Anterior cingulate cortex (tissue), 58 donors: ENCODE measurements at regions not wholly inside any gene's neighbourhood (a gene's known extent, or its start where the extent isn't known, plus 50 kb on each side); places are given as distances from the start of the nearest gene placed in this dataset.
A peak's percentile ranks its signal among the peaks of the same experiment; 100 is the strongest.
"Not testable (repeated sequence)": the region's sequence is repeated elsewhere in the genome, so short reads cannot be mapped to it uniquely, and the experiment has no call there.

Experiments
- DNase-seq, 58 donors: peaks; one replicate each; lab custom pipeline; 2025; lab: John Stamatoyannopoulos, UW

DNA sequence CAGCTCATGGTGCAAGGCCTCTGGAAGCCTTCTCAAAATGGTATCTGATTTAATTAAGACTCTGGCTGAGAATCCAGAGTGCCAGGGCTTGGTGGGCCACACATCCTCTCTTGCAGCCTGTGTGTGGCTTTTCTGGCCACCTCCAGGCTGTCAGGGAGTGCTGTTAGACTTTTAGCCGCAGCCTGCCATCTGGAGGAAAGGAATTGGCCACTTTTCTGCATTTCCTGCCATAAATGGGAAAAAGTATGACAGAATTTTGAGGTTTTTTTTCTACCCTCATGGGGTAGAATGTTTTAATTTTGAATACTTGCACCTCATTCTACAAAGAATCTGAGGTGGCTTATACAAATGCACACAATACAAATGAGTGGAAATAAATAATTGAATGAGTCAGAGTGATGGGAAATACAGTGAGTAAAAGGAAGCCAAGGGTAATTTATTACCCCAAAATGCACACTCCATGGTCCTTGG lies 218.4 kb downstream of the ADAMTS15 start:
- DNase-seq = peak in 3 of 58 donors; percentile 2 to 5 (median 4)

DNA sequence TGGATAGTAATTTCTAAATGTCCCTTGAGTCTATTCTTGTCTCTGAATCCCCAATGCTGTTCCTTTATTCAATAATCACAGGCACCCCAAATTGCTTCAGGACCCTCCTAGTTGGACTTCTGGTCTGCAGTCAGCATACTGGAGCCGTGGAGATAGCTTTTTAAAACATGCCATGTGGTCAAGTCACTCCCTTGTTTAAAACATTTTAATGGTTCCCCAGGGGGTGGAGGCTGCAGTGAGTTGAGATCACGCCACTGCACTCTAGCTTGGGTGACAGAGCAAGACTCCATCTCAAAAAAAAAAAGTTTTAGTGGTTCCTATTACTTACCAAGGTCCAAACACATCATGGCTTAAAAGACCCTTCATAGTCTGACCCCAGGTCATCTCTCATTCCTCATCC lies 220.3 kb downstream of the ADAMTS15 start:
- DNase-seq = no peak

DNA sequence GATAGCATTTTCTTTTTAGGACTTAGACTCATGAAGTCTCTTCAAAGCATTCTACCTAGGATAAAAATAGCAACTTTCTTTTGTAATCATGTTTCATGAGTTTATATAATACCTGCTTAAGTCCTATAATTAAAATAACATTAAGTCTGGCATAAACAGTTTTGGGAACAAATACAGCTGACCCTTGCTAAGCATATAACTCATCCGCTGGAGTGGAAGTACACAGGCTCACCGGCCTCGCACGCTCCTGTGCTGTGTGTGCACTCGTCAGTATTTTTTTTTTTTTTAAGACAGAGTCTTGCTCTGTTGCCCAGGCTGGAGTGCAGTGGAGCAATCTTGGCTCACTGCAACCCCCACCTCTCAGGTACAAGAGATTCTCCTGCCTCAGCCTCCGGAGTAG lies 221.8 kb downstream of the ADAMTS15 start:
- no peak for DNase-seq

DNA sequence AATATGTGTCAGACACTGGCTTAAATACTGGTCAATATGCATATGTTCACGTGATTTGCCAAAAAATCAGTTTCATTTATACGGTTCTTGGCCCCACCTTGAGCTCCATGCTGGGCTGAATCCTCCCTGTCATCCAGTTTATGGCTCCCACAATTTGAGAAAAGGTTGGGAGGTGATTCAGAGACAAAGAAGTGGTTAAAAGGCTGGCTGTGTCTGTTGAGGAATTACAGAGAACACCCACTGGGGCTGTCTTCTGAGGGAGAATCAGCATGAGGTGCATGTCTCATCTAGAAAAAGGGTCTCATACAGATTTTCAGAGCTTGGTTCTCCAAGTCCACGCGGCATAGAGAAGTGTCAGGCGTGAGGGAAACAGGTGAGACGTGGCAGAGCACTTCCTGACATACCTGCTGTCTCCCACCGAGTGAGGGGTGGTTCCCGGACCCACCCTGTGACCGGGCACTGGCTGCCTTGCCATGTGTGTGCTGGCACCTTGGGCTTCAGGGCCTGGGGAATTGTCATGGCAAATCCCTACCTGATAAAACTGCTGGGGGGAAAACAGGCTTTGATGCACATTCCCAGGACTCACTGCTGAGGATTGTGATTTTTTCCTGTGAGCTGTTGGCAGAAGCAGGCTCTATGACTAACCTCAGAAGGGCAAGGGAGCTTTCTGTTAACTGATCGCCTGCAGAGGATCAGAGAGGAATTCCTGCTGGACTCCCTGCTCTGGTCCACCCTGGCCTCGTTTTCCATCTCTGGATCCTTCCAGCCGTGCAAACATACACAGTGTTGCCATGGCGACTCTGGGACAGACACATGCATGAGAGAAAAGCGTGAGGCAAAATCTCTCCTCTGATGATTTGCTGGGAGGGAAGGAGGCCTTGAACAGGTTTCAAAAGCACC lies 223.6 kb downstream of the ADAMTS15 start:
- DNase-seq = peak in 24 of 58 donors; percentile 3 to 60 (median 18)

DNA sequence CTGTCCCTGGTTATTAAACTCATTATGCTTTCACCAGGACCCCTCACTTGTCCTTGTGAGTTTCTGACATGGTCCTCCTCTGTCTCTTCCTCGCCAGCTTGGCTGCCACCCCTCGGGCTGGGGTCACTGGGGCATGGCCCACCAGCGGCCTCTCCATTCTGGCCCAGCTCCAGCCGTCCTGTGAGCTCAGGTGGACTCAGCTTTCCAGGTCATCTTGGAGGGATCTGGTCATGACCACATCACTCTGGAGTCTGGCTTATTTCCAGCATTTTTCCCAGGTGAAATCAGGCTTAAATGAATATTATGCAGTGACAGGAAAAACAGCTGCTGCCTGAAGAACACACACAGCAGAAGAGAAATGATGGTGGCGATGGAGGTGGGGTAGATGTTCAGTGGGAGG lies 224.5 kb downstream of the ADAMTS15 start:
- DNase-seq = no peak

DNA sequence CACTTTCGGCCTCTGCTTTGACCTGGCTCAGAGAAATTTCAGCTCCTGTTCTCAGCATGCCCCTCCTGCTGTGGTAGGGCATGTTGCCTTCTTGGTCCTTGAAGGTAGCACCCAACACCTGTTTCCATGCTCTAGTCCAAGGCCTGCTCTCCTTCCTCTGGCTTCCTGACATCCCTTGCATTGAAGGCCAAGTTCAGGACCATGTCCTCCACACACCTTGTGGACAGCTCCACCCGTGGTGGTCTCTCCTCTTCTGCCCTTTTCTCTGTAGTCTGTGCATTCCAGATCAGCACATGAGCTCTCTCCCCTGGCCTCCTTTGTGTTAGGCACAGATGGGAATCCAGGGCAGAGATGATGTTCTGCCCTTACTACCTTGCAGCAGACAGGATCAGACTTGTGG lies 225.3 kb downstream of the ADAMTS15 start:
- no peak for DNase-seq

DNA sequence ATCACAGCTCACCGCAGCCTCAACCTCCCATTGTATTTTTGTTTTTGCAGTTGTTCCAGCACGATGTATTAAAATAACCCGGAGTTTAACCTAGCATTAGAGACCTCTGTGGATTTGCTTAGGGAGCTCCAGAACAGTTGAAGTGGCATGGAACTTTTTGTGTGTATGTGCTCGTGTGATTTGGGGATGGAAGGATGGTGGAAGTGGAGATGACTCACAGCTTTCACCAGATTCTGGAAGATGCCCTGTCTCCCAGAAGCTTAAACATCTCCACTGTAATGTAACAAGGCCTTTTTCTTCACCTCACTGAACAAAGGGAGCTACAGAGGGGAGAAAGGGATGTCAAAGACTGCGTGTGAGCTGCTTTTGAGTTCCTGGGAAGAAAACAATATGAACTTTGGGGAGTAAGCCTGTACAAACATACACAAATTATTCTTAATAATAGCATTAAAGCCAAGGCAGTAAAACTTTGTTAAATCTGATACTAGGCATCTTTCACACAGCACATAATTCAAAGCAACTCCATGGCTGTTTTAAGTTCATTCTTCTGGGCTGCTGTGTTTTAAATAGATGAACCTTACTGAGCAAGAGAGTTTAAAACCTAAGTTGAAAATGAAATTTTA lies 226.4 kb downstream of the ADAMTS15 start:
- DNase-seq = no peak

DNA sequence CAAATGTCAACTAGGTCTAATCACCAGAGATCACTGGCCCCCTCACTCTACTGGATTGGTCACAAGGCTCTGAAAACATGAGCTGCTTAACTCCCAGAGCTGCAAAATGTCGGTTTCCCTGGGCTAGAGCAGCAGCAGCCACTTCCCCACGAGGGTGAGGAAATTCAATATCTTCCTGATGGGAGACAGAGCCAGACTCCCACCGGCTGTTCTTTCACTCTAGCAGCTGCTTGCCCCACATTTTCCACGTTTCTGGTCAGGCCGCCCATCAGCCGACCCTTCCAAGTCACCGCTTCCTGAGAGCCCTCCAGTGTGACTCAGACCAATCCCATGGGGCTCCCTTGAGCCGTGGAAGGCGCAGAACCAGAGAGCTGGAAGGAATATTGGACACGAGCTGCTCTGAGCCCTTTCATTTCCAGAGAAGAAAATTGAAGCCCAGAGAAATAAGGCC lies 227.0 kb downstream of the ADAMTS15 start:
- no peak for DNase-seq

DNA sequence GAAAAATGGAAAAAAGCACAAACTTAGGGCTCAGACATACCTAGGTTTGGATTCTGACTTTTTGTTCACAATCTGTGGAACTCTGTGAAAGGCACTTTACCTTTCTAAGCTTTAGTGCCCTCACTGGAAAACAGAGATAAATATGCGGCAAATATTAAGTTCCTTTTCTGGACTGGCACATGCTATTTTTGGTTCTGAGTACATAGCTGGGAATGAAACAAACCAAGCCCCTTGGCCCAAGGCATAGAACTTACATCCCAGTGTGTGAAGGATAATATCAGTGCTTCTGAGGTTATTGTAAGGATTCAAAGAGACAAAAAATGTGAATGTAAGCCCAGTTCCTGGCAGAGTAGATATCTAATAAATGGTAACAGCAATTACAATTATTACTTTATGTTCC lies 227.5 kb downstream of the ADAMTS15 start:
- DNase-seq = no peak

DNA sequence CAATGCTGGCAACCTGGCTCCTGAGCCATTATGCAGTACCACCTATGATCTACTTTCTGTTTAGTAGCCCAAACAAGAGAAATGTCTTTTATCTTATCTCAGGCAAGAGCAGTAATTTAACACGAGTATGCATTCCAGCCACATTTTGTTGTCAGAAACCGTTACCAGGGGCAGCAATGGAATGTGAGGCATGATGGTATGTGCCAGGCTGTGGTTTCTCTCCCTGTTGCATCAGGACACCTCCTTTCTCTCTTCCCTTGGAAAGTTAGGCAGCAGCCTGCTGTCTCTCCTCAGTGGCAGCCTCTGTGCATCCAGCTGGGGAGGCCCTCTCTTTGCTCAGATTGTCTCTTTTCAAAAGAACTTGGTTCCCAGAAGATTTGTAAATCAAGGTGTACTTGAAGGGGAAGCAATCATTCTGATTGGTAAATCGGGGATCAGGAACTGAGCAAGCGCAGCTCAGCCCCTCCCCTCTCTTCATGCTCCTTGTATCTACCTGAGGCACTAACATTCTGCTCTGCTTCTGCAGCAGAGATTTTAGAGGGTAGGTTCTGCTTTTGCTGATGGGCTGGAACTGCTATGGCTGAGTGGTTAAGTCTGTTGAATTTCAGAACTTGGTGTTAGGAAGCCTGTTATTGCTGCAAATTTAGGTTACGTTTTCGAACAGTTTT lies 229.2 kb downstream of the ADAMTS15 start:
- no peak for DNase-seq

DNA sequence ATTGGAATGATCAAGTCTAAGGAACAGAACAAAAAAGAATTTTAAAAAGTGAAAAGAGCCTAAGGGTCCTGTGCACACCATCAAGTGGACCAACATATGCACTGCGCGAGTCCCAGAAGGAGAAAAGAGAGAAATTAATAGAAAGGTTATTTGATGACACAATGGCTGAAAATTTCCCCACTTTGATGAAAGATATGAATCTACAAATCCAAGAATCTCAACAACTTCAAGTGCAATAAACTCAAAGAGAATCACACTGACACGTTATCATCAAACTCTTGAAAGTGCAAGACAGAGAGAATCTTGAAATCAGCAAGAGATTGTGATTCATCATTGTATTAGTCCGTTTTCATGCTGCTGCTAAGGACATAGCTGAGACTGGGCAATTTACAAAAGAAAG lies 230.8 kb downstream of the ADAMTS15 start:
- DNase-seq = no peak

DNA sequence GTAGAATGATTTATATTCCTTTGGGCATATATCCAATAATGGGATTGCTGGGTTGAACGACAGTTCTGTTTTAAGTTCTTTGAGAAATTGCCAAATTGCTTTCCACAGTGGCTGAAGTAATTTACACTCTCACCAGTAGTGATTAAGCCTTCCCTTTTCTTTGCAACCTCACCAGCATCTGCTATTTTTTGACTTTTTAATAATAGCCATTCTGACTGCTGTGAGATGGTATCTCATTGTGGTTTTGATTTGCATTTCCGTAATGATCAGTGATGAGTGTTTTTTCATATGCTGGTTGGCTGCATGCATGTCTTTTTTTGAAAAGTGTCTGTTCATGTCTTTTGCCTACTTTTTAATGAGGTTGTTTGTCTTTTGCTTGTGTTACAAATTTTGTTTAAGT lies 233.8 kb downstream of the SNX19 start:
- DNase-seq = not testable (repeated sequence)

DNA sequence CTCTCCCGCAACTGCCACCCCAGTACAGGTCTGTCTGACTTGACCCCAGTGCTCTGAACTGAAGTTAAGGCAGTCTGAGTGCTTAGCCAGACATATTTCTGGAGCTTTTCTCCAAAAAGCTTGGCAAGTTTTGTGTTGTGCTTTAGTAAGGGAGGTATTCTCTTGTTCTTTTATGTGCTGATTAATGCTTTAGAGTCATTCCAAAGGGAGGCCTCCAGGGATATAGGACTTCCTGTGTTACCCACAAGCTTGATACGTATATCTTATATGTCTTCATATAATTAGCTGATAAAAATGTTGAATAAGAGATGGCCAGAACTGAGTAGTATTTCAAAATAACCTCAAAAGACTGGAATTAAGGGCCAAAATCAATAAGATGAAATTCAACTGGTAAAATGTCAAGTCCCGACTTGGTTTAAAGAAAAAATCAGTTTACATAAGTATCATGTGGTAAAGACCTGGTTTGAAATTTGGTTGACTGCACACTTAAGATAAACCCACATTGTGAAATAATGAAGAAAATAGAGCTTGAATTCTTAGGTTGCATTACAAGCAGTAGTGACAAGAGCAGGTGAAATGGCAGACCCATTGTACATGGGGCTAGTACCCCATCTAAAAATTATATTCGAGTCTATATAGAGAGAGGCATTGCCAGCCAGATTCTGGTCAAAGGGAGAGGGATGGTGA lies 226.9 kb downstream of the SNX19 start:
- no peak for DNase-seq

DNA sequence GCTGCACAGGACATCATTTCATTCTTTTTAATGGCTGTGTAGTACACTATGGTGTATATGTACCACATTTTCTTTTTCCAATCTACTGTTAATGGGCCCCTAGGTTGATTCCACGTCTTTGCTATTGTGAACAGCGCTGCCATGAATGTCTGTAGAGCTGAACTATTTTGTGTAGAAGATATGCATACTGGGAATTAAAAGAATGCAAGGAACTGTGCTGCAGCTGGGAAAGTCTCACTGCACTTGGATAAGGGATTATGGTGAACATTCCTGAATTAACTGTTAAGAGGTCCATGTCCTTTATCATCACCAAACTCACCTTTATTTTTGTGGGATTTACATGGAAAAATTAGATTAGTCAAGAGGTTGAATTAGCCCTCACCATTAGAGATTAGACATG lies 224.7 kb downstream of the SNX19 start:
- DNase-seq = no peak

DNA sequence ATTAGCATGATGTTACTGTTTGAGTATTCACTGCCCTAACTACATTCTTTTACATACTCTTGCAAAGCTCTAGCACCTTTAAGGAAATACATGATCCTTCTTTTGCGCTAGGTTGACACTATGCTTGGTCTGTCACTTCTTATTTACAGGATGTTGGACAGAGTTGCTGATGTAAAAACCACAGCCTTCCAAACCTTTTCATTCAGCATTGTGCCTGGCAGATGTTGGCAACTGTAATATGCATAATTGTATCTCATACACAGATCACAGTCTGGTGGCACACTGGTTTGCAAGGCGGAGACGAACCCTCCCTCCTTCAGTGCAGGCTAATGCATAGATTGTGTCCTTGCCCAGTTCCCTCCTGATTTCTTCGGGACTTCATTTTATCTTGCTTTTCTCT lies 224.1 kb downstream of the SNX19 start:
- DNase-seq = no peak

DNA sequence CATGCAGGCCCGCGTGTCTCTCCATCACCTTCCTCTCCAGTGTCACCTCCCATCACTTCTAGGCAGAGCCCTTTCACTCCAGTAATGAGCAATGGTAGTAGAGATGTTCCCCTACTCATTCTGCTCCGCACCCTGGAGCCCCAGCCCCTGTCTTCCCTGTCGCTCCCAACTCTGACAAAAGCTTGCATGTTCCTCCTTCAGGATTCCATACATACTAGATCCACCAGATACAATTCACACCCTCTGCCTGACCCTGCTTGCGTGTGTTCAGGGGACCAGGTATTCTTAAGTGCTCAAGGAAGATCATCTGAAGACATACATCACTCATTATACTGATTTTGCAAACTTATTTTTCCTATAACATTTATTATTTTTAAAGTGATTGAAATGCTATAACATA lies 222.7 kb downstream of the SNX19 start:
- DNase-seq = no peak

DNA sequence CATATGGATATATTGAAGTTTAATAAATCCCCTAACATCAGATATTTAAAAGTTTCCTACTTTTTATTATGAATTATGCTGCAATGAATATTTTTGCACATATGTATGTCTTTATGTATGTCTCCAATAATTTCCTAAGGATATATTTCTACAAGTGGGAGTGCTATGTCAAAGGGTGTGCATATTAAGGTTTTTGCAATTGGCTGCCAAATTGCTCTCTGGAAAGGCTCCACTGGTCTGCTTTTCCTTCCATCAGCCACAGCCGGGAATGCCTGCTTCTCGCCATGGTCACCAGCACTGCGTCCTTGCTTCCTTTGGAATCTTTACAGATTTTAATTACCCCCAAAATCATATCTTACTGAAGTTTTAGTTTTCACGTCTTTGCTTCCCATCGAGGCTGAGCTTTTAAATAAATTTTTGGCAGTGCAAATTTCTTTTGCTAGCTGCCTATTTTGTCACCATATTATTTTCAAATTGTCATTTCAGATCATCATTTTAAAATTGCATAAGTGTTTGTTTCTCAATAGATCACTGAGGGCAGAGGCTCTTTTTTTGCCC lies 221.7 kb downstream of the SNX19 start:
- DNase-seq = no peak

DNA sequence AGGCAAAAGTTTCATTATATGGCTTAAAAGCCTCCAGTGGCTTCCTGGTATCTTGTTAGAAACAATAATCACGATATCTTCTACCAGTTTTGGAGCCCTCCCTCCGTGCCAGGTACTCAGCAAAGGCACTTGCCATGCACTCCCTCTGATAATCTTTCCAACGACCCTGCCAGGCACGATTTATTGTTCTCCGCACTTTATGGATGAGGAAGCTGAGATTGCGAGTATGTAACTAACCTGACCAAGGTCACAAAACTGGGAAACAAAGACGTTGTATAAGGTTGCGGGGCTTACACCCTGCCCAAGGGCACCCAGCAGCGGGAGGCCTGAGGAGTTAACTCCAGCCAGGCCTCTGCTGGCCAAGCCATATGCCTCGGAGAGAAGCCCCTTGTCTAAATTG lies 218.1 kb downstream of the SNX19 start:
- no peak for DNase-seq

DNA sequence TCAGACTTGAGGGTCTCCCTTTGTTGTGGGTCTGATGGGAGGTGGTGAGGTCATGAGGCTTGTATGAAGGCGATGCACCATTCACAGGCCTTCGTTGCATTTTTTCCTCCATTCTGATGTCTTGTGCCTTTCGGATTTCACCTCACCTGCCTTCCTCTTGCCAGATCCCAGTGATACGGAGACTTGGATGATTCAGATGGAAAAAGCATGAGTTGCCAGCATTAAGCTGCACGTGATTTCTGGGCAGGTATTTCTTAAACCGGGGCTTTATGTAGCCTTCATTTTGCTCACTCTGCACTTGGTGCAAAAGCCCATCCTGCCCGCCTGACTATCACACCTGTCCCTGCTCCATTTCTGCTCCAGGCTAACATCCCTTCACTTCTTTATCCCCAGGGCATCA lies 216.7 kb downstream of the SNX19 start:
- DNase-seq = no peak

DNA sequence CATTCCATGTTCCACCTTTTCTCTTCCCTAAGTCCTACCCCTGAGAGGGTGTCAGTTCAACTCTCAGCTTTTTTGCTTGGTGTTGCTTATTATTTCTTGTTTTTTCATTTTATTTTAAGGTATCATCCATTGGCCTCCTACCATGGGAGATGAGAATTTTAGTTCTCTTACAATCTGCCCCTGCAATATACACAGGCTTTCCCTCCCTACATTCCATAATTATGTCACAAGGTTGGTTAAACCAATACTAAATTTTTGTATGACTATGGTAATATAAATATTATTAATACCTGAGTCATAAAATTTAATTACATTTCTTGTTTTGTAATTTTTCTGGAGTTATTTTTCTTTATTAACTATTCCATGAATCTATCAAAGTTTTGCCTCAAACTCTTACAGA lies 216.2 kb downstream of the SNX19 start:
- no peak for DNase-seq
